Ectodermal cell (in vitro differentiated cells): ENCODE measurements at regions not wholly inside any gene's neighbourhood (a gene's known extent, or its start where the extent isn't known, plus 50 kb on each side); places are given as distances from the start of the nearest gene placed in this dataset.

Experiments
- H3K27ac ChIP-seq: 2 replicates; pipeline ENCODE4 v1.7.0; 2013; ENCODE audit warnings: mild to moderate bottlenecking, low read depth, low read length; ENCODE audit not compliant: insufficient read depth, poor library complexity, severe bottlenecking
- H3K27me3 ChIP-seq: 2 replicates; pipeline ENCODE4 v1.7.0; 2013; ENCODE audit warnings: mild to moderate bottlenecking, low read length; ENCODE audit not compliant: insufficient read depth, control insufficient read depth, poor library complexity, severe bottlenecking
- H3K36me3 ChIP-seq: one replicate; pipeline ENCODE4 v1.7.0; 2013; ENCODE audit warnings: low read length; ENCODE audit not compliant: control insufficient read depth, insufficient read depth
- H3K4me1 ChIP-seq: one replicate; pipeline ENCODE4 v1.7.0; 2013; ENCODE audit warnings: low read length; ENCODE audit not compliant: control insufficient read depth, insufficient read depth
- H3K4me3 ChIP-seq: 2 replicates; pipeline ENCODE4 v1.7.0; 2013; ENCODE audit warnings: low read depth, low read length, control low read depth; ENCODE audit not compliant: insufficient read depth
- H3K9me3 ChIP-seq: 2 replicates; pipeline ENCODE4 v1.7.0; 2013; ENCODE audit warnings: mild to moderate bottlenecking, low read length, moderate library complexity; ENCODE audit not compliant: control insufficient read depth
- WGBS, 2 experiments: methylation state at CpG; one replicate each; pipeline ENCODE4 v1.1.7; 2013; ENCODE audit warnings: missing lambda C conversion rate in 2 of 2; 5-methylcytosine and 5-hydroxymethylcytosine counted together

- Histone ChIP-seq H3K36me3 (no peaks in the 10 kb centered on the region), H3K4me1 (peaks cover 52% of the 10 kb centered on the region), H3K27me3 (no peaks in the 10 kb centered on the region), H3K27ac (no peak overlapping the region), H3K4me3 (no peak overlapping the region), H3K9me3 (no peaks in the 10 kb centered on the region)
- WGBS, 2 experiments = 91 to 95% methylated on average over 4 of the region's 4 CpGs
Measured at GRCh38 chr15:69852916-69853315, 244.8 kb downstream of the TLE3 start.

- no peaks in the 10 kb centered on the region for H3K36me3 ChIP-seq
- H3K9me3 ChIP-seq = no peaks in the 10 kb centered on the region
- 69 to 76% methylated on average over 6 of the region's 6 CpGs for WGBS, 2 experiments
- H3K27ac ChIP-seq = no peak overlapping the region
- H3K4me3 ChIP-seq = no peak overlapping the region
- no peaks in the 10 kb centered on the region for H3K27me3 ChIP-seq
- peaks cover 55% of the 10 kb centered on the region for H3K4me1 ChIP-seq
Measured at GRCh38 chr15:69853544-69853951, 244.2 kb downstream of the TLE3 start.

DNA sequence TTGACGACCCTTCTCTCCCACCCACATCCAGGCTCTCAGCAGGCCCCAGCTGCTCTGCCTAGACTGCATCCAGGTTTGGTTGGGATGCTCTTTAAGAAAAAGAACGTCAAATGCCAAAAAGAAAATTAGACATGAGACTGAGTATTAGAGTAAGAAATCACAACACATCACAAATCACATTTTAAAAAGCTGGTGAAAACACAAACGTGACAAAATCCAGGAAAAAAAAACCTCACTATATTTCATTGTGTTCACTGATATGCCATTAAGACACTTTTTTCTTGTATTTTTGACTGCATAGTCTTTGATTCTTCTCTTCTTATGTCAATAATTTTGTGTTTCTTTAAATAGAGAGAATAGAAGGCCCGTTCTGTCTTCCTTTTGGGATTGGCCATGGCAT lies 243.7 kb downstream of the TLE3 start:
- Histone ChIP-seq H3K9me3 (no peaks in the 10 kb centered on the region), H3K36me3 (no peaks in the 10 kb centered on the region), H3K27ac (no peak overlapping the region), H3K4me3 (no peak overlapping the region), H3K4me1 (peaks cover 55% of the 10 kb centered on the region), H3K27me3 (no peaks in the 10 kb centered on the region)
- WGBS, 2 experiments = 82 to 86% methylated on average over 1 to 3 of the region's 4 CpGs

GRCh38 chr15:69854521-69855181 lies 243.1 kb downstream of the TLE3 start:
- no peak overlapping the region for H3K27ac ChIP-seq
- WGBS, 2 experiments = 82 to 84% methylated on average over 11 of the region's 11 CpGs

GRCh38 chr15:69855258-69856000 lies 242.3 kb downstream of the TLE3 start:
- Histone ChIP-seq H3K4me3 (no peak overlapping the region), H3K27ac (no peak overlapping the region), H3K36me3 (no peaks in the 10 kb centered on the region), H3K4me1 (peaks cover 49% of the 10 kb centered on the region), H3K9me3 (no peaks in the 10 kb centered on the region), H3K27me3 (no peaks in the 10 kb centered on the region)
- 80 to 81% methylated on average over 13 of the region's 13 CpGs for WGBS, 2 experiments

More at GRCh38 chr15:69854521-69855181, 243.1 kb downstream of the TLE3 start:
- Histone ChIP-seq H3K27me3 (no peaks in the 10 kb centered on the region), H3K4me3 (no peak overlapping the region), H3K36me3 (no peaks in the 10 kb centered on the region), H3K4me1 (peaks cover 55% of the 10 kb centered on the region), H3K9me3 (no peaks in the 10 kb centered on the region)

- no peaks in the 10 kb centered on the region for H3K36me3 ChIP-seq
- WGBS, 2 experiments = 92 to 94% methylated on average over 6 of the region's 6 CpGs
- no peak overlapping the region for H3K27ac ChIP-seq
- H3K9me3 ChIP-seq = no peaks in the 10 kb centered on the region
- H3K4me1 ChIP-seq = peaks cover 45% of the 10 kb centered on the region
- H3K4me3 ChIP-seq = no peak overlapping the region
- H3K27me3 ChIP-seq = no peaks in the 10 kb centered on the region
Measured at GRCh38 chr15:69857250-69857649, 240.5 kb downstream of the TLE3 start.

GRCh38 chr15:69857686-69858391 lies 239.9 kb downstream of the TLE3 start:
- no peaks in the 10 kb centered on the region for H3K27me3 ChIP-seq
- no peak overlapping the region for H3K4me3 ChIP-seq
- H3K4me1 ChIP-seq = peaks cover 43% of the 10 kb centered on the region
- WGBS, 2 experiments = 70 to 76% methylated on average over 10 of the region's 10 CpGs
- no peak overlapping the region for H3K27ac ChIP-seq
- no peaks in the 10 kb centered on the region for H3K9me3 ChIP-seq
- no peaks in the 10 kb centered on the region for H3K36me3 ChIP-seq

- Histone ChIP-seq H3K4me3 (no peak overlapping the region), H3K27me3 (no peaks in the 10 kb centered on the region), H3K4me1 (peaks cover 46% of the 10 kb centered on the region), H3K36me3 (no peaks in the 10 kb centered on the region), H3K27ac (no peak overlapping the region), H3K9me3 (no peaks in the 10 kb centered on the region)
- 87 to 89% methylated on average over 5 of the region's 5 CpGs for WGBS, 2 experiments
Measured at GRCh38 chr15:69858456-69858855, 239.3 kb downstream of the TLE3 start.

DNA sequence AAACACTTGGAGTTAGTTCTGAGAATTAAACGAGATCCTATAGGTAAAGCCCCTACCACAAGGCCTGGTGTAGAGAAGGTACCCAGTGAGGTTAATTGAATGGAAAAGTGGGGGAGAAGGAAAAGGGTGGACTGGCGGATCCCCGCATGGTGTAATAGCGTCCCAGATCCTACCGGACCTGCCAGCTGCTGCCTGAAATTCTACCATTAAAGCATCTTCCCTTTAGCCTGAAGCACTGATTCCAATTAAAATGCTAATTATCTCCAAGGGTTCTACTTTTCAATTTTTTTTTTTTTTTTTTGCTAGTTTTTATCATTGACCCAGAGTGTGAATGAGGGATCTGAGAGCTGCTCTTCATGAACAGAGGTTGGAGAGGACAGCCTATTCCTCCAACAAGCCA lies 237.9 kb downstream of the TLE3 start:
- Histone ChIP-seq H3K4me1 (peaks cover 37% of the 10 kb centered on the region), H3K9me3 (no peaks in the 10 kb centered on the region), H3K27me3 (no peaks in the 10 kb centered on the region), H3K27ac (no peak overlapping the region), H3K4me3 (no peak overlapping the region), H3K36me3 (no peaks in the 10 kb centered on the region)
- WGBS, 2 experiments = 83 to 91% methylated on average over 5 of the region's 5 CpGs

DNA sequence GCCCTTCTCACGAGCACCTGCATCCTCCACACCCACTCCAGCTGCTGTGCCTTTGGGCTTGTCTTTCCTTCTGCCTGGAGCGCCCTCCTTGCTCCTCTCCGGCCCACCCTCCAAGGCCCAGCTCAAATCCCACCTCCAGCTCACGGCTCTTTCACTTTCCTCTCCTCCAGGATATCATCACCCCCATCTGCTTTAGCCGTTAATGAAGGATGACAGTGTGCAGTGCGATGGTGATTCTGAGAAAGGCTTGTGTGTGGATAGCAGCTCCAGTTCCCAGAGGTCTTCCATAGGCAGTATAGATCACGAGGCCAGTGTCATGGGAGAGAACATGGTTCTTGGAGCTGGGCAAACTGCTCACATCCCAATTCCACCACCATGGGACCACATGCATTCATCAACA lies 237.4 kb downstream of the TLE3 start:
- H3K36me3 ChIP-seq = no peaks in the 10 kb centered on the region
- 92 to 94% methylated on average over 7 of the region's 7 CpGs for whole genome bisulfite sequencing, 2 experiments
- H3K9me3 ChIP-seq = no peaks in the 10 kb centered on the region
- H3K27me3 ChIP-seq = no peaks in the 10 kb centered on the region
- peaks cover 33% of the 10 kb centered on the region for H3K4me1 ChIP-seq
- no peak overlapping the region for H3K4me3 ChIP-seq
- H3K27ac ChIP-seq = no peak overlapping the region
